OCI-LY1 (cell line): ENCODE measurements at regions not wholly inside any gene's neighbourhood (a gene's known extent, or its start where the extent isn't known, plus 50 kb on each side); places are given as distances from the start of the nearest gene placed in this dataset.

Source experiments
- EZH2 ChIP-seq: fragments of 200-600 bp; sonication (generic), shearing (Covaris generic); IDR thresholded peaks from 2 replicates; pipeline ENCODE4 v1.8.0; 2017; ENCODE audit warnings: borderline replicate concordance, mixed run types, mild to moderate bottlenecking, antibody characterized with exemption, low read length, moderate library complexity, mixed read lengths
- TF ChIP-seq, protein P1 (sequence below): fragments of 200-600 bp; sonication (generic), shearing (Covaris generic); IDR thresholded peaks from 2 replicates; pipeline ENCODE4 v1.5.1; 2017; ENCODE audit warnings: mild to moderate bottlenecking, antibody characterized with exemption, low read length, moderate library complexity, mixed read lengths

DNA sequence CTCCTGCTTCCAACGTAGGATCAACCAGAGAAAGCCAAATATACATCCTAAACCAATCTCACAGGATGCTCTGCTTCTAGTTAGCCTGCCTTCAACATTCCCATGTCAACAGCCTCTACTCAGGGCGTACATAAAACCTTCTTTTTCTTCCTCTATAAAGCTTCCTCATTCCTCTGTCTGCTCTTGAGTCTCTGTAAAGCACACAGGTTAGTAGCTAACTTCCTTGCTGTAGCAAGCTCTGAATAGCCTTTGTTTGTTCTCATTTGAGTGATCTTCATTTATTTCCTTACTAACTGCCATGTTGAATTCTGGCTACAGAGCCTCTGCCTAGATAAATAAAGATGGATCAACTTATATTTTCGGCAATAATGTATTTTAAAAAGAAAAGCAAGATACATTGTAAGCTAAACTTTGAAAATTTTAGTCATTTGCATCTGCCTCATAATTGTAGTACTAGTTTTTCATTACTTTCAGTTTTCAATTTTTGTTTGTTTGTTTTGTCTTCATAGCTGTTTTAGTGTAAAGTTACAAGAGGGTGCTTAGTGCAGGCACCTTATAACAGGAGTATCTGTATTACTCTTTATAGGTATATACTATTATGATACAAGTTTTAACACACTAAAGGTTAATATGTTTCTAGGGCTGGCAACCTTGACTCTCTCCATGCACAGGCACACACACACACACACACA lies 498.2 kb downstream of the PYDC2 start:
- TF ChIP-seq, protein P1, sequence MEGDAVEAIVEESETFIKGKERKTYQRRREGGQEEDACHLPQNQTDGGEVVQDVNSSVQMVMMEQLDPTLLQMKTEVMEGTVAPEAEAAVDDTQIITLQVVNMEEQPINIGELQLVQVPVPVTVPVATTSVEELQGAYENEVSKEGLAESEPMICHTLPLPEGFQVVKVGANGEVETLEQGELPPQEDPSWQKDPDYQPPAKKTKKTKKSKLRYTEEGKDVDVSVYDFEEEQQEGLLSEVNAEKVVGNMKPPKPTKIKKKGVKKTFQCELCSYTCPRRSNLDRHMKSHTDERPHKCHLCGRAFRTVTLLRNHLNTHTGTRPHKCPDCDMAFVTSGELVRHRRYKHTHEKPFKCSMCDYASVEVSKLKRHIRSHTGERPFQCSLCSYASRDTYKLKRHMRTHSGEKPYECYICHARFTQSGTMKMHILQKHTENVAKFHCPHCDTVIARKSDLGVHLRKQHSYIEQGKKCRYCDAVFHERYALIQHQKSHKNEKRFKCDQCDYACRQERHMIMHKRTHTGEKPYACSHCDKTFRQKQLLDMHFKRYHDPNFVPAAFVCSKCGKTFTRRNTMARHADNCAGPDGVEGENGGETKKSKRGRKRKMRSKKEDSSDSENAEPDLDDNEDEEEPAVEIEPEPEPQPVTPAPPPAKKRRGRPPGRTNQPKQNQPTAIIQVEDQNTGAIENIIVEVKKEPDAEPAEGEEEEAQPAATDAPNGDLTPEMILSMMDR, result no peak
- no peak for TF ChIP-seq EZH2
